ELF-1 (cell line): ENCODE measurements at regions not wholly inside any gene's neighbourhood (a gene's known extent, or its start where the extent isn't known, plus 50 kb on each side); places are given as distances from the start of the nearest gene placed in this dataset.

Source experiments
- DNase-seq: peaks from one replicate; pipeline ENCODE4 v3.0.0-alpha.2; 2016; ENCODE audit warnings: low read depth, low spot score

DNA sequence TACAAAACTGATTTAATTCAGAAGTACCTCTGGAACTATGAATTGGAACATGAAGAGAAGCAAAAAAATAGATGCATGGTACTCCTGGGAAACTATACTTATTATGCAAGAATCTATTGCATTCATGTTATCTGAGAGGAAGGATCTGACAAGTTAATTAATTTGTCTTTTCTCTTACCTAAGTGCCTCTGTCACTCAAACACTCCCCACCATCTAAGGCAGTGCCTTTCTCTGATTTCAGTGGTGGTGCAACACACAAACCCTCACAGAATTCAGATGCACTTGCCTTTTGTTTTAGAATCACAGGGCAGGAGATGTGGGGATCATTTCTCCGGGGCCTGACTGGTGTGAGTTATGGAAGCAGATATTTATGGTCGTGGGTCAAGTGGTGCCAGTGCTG lies 52.5 kb upstream of the C9orf72 start:
- DNase-seq: no peak

DNA sequence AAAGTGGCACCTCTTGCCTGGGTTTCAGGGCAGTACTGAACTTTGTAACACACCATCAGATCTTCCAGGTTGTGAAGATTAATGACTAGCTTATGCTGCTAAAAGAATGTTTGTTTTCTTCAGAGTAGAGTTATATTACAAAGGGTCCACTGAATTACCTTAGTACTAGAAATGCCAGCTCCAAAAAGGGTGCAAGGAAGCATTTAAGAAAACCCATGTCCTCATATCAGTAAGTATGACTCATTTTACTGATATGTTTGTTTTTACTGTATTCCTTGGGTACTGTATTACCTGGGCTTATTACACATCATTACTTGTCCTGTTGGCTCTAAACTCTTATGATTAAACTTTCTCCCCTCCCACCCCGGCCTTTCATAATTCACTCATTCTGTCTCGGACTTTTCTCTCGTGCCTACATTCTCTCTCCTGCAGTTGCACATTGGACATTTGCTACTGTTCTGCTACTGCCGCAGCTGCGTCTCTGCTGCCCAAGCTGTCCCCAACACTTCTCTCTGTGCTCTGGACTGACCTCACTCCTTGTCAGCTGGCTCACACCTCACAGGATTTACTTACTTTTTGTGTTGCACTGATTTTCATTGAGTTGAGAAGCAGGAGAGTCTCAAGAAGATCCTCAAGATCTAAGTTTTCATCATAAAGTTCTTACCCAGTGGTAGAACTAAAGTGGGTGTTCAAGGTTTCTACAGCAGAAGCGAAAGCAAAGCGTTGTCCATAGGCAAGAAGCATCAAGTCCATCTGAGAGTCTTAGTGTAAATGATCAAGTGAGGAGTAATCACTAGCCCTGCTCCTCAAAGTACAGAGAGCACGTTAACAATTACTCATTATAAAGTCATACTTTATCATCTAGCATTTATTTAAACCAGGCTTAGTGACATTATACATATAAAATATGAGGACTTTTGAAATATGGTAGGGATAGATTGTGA lies 53.2 kb upstream of the C9orf72 start:
- DNase-seq: no peak

GRCh38 chr9:27627188-27627564 lies 53.9 kb upstream of the C9orf72 start:
- DNase-seq: peak; percentile 27

DNA sequence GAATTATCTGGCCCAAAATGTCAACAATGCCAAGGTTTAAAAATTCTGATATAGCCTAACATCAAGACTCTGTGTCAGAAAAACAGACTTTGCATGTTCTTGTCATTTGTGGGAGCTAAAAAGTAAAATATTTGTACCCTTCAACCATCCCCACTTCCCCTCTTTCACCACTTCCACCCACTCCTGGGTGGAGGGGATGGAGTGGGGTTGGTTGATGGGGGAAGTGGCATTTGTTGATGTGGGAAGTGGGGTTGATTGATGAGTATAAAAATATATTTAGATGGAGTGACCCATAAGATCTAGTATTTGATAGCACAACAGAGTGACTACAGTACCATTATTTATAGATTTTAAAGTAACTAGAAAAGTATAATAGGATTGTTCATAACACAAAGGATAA lies 55.0 kb upstream of the C9orf72 start:
- no peak for DNase-seq

- no peak for DNase-seq
These were observed 56.1 kb upstream of the C9orf72 start for GRCh38 chr9:27629425-27629824.

GRCh38 chr9:27632254-27632653 lies 59.0 kb upstream of the C9orf72 start:
- DNase-seq: no peak

- DNase-seq: no peak
These were observed 60.5 kb upstream of the C9orf72 start for GRCh38 chr9:27633764-27634163.

GRCh38 chr9:27634879-27635278 lies 61.6 kb upstream of the C9orf72 start:
- DNase-seq: no peak

DNA sequence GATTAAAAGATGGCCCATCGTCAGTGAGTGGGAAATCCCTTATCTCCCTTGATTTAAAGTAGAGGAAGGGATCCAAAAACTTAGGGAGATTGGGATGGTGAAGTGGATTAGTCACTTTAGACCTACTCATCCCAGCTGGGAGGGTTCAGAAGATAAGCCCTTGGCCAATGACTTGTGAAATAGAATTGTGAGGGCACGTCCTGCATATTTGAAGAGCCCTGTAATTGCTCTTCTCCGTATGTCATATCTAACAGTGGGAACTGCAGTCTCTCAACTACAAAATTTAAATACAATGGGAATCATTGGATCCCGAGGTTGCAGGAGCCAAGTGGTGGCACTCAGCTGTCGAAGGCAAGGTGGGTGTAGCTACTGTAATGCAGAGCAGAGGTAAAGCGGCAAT lies 65.4 kb upstream of the C9orf72 start:
- no peak for DNase-seq

DNA sequence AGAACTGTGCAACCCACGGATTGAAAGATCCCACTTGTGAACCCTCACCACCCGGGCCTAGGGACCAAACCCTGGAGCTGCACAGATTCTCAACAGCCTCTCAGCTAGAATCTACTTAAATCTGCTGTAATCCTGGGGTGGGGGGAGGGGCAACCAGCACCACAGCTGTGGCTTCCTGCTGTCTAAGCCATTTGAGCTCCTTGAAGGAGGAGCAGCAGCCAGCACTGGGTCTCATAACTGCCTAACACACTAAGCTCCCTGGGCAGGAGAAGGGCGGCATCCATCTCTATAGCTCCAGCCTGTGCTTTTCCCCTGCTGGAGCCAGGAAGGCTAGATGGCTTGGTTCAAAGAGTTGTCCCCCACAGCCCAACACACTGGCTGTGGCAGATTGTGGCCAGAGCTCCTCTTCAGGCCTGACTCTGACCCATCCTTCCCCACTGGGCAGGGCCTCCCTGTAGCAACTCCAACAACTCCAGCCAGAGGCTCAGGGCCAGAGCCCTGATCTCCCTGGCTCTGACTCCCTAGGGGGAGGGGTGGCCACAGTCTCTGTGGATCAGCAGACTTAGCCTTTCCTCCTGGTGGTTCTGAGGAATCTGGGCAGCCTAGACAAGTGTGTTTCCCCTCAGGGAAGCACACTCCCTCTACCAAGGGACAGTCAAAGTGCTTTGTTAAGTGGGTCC lies 72.0 kb upstream of the C9orf72 start:
- DNase-seq: peak; percentile 57

- no peak for DNase-seq
These were observed 80.0 kb upstream of the C9orf72 start for GRCh38 chr9:27653246-27653645.

- DNase-seq: no peak
These were observed 80.7 kb upstream of the C9orf72 start for GRCh38 chr9:27653957-27654356.

- DNase-seq: no peak
These were observed 81.5 kb upstream of the C9orf72 start for GRCh38 chr9:27654629-27655285.

- no peak for DNase-seq
These were observed 82.2 kb upstream of the C9orf72 start for GRCh38 chr9:27655441-27655840.

DNA sequence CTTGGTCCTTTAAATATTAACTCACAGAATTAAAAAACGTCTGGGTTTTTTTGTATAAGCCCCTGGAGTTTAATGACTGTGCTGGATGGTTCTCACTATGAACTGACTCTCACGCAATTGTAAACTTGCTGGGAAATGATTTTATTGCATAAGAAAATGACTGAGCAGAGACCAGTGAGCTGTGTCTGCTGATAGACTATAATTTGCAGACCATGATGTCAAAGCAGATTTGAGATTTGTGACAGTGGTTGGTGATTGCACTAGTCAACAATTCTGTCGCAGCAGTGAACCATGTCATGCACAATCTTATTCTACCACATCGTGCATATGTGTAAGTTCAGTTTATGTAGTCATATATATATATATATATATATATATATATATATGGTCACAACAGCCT lies 85.7 kb upstream of the C9orf72 start:
- DNase-seq: no peak

- no peak for DNase-seq
These were observed 86.3 kb upstream of the C9orf72 start for GRCh38 chr9:27659571-27659970.

DNA sequence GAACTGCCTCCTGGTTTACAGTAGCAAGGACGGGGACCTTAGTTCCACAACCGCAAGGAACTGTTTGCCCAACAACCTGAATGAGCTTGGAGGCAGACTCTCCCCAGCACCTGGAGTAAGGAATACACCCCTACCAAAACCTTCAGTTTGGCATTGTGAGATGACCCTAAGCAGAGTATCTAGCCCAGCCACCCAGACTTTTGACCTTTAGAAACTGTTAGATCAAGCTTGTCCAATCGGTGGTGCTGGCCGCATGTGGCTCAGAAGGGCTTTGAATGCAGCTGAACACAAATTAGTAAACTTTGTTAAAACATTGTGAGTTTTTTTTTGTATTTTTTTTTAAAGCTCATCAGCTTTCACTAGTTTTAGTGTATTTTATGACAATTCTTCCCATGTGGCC lies 86.9 kb upstream of the C9orf72 start:
- DNase-seq: no peak

DNA sequence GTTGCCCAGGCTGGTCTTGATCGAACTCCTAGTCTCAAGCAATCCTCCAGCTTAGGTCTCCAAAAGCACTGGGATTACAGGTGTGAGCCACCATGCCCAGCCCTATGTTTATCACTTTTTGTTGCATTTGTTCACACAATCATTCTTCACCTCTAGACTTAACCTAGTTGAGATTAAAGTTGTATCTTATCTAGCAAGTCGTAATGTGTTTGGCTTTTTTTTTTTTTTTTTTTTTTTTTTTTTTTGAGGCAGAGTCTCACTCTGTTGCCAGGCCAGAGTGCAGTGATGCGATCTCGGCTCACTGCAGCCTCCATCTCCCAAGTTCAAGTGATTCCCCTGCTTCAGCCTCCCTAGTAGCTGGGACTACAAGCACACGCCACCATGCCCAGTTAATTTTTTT lies 90.2 kb upstream of the C9orf72 start:
- no peak for DNase-seq

GRCh38 chr9:27664121-27664779 lies 91.0 kb upstream of the C9orf72 start:
- DNase-seq: no peak

DNA sequence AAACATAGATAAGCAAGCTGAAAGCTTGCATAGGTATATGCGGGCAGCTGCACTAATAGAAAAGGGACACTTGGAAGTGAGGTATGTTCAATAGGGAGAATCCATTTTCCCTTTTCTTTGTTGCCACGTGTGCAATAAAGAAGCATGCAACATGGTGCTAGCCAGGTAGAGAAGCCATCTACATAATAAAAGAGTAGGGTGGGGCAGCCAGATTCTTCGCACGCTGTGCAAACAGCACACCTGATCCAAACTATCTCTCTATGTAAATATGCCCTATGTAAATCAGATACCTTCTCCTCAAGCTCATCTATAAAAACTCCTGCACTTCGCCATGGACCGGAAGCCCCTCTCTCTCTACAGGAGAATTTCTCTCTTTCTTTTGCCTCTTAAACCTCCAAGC lies 91.9 kb upstream of the C9orf72 start:
- DNase-seq: peak; percentile 23

GRCh38 chr9:27668280-27668679 lies 95.0 kb upstream of the C9orf72 start:
- no peak for DNase-seq

DNA sequence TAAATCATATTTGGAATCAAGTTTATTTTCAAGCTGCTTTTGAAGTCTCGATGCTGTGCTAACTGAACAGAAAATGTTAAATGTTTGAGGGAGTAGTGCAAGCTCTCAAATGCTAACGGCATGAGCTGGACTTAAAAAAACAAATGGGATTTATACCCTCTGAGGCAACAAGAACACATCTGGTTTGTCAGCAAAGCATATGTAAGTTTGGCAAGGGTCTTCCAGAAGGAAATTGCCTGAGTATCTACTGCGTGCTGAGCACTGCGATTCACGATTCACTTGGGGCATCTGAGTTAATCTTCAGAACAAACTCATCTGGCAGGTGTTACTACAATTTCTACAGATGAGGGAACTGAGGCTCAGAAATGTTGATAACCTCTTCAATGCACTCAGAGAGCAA lies 98.4 kb upstream of the C9orf72 start:
- DNase-seq: no peak
